Activated CD8-positive, alpha-beta memory T cell treated with anti-CD3 and anti-CD28 coated beads, Interleukin-2, amount 10 ng/mL, durations not matched to agents 7 days and 5 days (primary cell): ENCODE measurements at regions not wholly inside any gene's neighbourhood (a gene's known extent, or its start where the extent isn't known, plus 50 kb on each side); places are given as distances from the start of the nearest gene placed in this dataset.

Experiments
- ATAC-seq: fragments of 150-1000 bp; cut with Tn5 transposase; one replicate; pipeline ENCODE4 v1.10.0; 2021; ENCODE audit warnings: moderate library complexity
- CTCF ChIA-PET: fragments of 350-600 bp; sonication (Branson Sonifier 250); formaldehyde crosslinking; loops from one replicate; lab custom pipeline; 2021; ENCODE audit warnings: antibody characterized with exemption; lab: Charles Lee
- DNase-seq: peaks from one replicate; pipeline ENCODE4 v3.0.0-alpha.2; 2020
- H3K27ac Mint-ChIP-seq: one replicate; pipeline ENCODE4 v1.8.0; 2021; ENCODE audit warnings: mild to moderate bottlenecking, mixed read lengths
- H3K27me3 Mint-ChIP-seq: one replicate; pipeline ENCODE4 v1.8.0; 2021; ENCODE audit warnings: mixed read lengths
- H3K36me3 Mint-ChIP-seq: one replicate; pipeline ENCODE4 v1.8.0; 2021; ENCODE audit warnings: mild to moderate bottlenecking, mixed read lengths
- H3K4me1 Mint-ChIP-seq: one replicate; pipeline ENCODE4 v1.8.0; 2021; ENCODE audit warnings: mixed read lengths
- H3K4me3 Mint-ChIP-seq: one replicate; pipeline ENCODE4 v1.8.0; 2021; ENCODE audit warnings: mild to moderate bottlenecking, moderate library complexity, mixed read lengths
- H3K9me3 Mint-ChIP-seq: one replicate; pipeline ENCODE4 v1.8.0; 2022; ENCODE audit warnings: low read depth, mixed read lengths

DNA sequence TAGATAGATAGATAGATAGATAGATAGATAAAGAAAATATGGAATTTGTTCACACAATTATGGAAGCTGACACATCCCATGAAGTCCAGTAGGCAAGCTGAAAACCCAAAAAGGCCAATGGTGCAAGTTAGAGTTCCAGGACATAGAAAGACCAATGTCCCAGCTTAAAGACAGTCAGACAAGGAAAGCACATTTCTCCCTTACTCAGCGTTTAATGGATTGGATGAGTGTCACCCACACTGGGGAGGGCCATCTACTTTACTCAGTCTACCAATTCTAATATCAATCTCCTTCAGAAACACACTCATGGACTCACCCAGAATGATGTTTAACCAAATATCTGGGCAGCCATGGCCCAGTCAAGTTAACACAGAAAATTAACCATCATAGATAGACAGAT is 327.7 kb upstream of the CDH11 start:
- Mint-ChIP-seq H3K4me3 (no peak overlapping the region), H3K9me3 (peaks cover 14% of the 10 kb centered on the region), H3K36me3 (no peaks in the 10 kb centered on the region), H3K4me1 (no peaks in the 10 kb centered on the region), H3K27ac (no peak overlapping the region), H3K27me3 (no peaks in the 10 kb centered on the region)
- CTCF ChIA-PET: no interaction called here
- DNase-seq (no peak), ATAC-seq (no peak)

DNA sequence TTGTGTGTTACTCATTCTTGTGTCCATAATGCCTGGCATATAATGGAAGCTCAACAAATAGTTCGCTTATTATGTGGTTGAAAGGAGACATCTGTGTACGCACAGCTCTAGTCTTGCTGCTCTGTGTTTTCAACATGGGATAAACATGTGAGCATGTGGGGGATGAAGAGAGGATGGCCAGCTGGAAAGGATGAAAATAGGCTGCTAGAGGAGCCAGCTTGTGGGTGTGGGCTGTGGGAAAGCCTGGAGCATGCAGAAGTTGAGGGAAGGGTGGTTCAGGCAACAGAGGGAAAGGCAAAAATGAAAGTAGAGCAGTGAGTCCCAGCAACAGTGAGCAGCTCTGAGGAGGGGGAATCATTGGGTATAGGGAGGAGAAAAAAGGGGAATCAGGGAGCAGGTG is 324.6 kb upstream of the CDH11 start:
- CTCF ChIA-PET: no interaction called here
- ATAC-seq (no peak), DNase-seq (no peak)
- Mint-ChIP-seq H3K9me3 (peaks cover 23% of the 10 kb centered on the region), H3K27me3 (no peaks in the 10 kb centered on the region), H3K36me3 (no peaks in the 10 kb centered on the region), H3K4me3 (no peak overlapping the region), H3K4me1 (no peaks in the 10 kb centered on the region), H3K27ac (no peak overlapping the region)

DNA sequence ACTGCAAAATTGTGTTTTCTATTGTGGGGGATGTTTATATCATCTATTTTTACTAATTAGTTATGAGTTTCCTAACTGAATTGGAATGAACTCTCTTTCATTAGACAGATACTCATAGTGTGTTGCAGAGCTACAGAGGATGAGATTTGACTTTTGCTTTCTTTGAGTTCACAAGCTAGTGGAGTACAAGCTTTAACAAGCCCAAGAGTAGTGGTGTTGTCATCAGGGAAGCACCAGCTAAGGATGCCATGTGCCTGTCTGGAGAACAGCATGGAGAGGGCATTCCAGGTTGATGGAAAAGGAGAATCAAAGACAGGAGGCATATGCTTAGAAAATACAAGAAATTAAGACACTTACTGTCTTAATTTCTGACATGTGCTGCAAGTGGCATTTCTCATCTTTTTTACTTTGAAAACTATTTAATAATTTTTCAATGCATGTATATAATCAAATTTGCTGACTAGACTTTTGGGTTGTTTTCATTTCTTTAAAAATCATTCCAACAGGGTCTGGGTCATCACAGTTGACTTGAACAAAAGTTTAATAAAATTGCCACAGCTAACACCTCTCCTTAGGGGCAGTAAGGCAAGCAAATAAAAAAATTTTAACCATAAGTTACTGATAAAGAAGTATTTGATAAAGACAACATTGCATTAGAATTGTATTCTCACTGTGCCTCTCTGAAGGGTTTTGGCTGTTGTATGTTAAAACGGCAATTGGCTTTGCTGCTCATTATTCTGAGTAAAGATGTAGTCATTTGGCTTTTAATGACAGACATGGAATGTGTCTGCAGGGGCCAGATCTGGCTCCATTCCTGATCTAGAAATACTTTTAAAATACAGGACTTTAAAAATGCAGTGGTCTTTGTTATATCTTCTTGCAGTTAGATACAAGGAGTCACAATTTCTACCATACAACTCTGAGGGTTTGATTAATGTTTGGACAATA is 323.7 kb upstream of the CDH11 start:
- Mint-ChIP-seq H3K9me3 (peaks cover 23% of the 10 kb centered on the region), H3K4me3 (no peak overlapping the region), H3K4me1 (no peaks in the 10 kb centered on the region), H3K27ac (no peak overlapping the region), H3K36me3 (no peaks in the 10 kb centered on the region), H3K27me3 (no peaks in the 10 kb centered on the region)
- CTCF ChIA-PET: no interaction called here
- ATAC-seq: no peak
- DNase-seq: no peak

DNA sequence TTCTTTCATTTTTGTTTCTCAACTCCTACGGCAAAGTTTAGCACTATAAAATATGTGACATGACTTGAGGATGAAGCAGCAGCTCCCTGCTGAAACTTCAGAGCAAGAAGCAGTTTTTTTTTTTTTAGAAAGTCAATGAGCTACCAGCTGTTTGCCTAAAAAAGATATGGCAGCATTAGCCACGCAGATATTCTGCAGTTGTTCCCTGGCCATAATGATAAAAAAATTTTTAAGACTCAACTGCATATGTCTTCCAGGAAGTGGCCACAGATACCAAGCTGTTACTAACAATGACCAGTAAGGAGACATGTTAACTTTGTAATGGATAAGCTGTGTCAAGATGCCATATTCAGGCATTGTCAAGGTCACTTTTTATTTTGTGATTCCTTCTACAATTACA is 319.6 kb upstream of the CDH11 start:
- H3K4me1 Mint-ChIP-seq: no peaks in the 10 kb centered on the region
- no peak overlapping the region for H3K27ac Mint-ChIP-seq
- H3K27me3 Mint-ChIP-seq: no peaks in the 10 kb centered on the region
- H3K36me3 Mint-ChIP-seq: no peaks in the 10 kb centered on the region
- H3K4me3 Mint-ChIP-seq: no peak overlapping the region
- ATAC-seq (no peak), DNase-seq (no peak)
- H3K9me3 Mint-ChIP-seq: peaks cover 15% of the 10 kb centered on the region
- CTCF ChIA-PET: no interaction called here

DNA sequence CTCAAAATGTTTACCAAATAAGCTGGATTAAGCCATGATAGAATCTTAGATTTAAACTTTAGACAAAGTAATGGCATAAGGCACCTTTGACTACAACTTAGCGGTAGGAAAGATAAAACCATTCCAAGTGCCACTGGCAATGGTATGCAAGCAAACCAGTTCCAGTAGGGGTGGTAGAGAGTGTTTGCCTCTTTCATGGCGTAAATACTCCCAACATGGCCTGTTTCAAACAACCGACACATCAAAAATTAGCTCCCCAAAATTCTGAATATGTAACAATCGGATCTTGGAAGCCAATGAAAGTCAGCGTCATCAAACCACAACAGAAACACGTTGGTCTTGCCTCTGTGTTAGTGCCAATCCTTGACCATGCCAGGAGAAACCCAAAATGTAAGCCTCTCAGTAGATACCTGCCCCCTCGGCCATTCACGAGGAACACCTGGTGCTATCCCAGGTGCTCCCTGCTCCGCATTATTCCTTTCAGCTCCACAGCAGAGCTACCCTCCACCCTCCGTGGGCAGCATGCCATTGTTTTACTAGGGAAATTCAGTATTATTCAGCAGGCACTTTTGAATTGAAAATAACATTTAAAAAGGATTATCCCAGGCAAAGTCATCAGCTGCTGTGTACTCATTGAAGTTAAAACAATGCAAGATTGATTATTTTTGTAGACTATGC is 307.8 kb upstream of the CDH11 start:
- H3K4me3 Mint-ChIP-seq: no peak overlapping the region
- CTCF ChIA-PET: no interaction called here
- no peak overlapping the region for H3K27ac Mint-ChIP-seq

DNA sequence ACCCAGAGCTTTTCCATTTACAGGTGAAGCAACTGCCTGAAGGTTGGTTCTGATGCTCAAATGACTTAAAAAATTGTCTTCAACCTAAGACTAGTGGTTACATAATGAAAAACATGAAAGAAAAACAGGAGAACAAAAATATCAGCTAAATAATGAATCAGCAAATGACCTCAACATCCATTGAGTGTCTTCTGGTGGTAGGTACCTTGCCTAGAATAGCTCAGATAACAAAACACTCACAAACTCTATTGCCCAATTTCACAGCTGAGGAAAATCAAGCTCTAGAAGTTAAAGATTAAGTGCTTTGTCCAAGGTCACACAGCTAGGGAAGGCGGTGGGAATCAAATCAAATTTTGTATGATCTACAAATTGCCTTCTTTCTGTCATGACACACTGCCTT is 304.6 kb upstream of the CDH11 start:
- Mint-ChIP-seq H3K27me3 (no peaks in the 10 kb centered on the region), H3K9me3 (peaks cover 11% of the 10 kb centered on the region), H3K36me3 (no peaks in the 10 kb centered on the region), H3K4me1 (no peaks in the 10 kb centered on the region), H3K4me3 (no peak overlapping the region), H3K27ac (no peak overlapping the region)
- no peak for DNase-seq
- ATAC-seq: no peak
- CTCF ChIA-PET: no interaction called here

More for the DNA sequence above, 307.8 kb upstream of the CDH11 start:
- peaks cover 15% of the 10 kb centered on the region for H3K9me3 Mint-ChIP-seq
- H3K4me1 Mint-ChIP-seq: no peaks in the 10 kb centered on the region
- no peak for DNase-seq
- no peaks in the 10 kb centered on the region for H3K27me3 Mint-ChIP-seq
- ATAC-seq: no peak
- H3K36me3 Mint-ChIP-seq: no peaks in the 10 kb centered on the region

DNA sequence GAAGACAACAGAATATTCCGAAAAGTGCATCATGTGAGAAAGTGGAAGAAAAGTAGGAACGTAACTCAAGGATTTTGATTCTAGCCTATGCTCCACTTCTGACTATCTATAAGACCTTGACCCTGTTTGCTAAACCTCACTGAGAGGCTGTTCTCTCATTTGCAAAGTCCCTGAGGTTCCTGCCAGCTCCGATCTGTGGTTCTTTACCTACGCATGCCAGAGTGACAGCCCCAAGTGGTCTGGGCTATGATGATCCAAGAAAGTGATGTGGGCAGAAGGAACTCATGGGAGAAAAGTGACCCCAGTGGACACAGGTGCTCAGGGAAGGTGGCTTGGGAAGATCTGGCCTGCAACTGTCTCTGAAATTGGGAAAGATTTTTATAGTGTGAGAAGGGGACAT is 301.1 kb upstream of the CDH11 start:
- no peak for DNase-seq
- CTCF ChIA-PET: no interaction called here
- Mint-ChIP-seq H3K27me3 (no peaks in the 10 kb centered on the region), H3K4me1 (no peaks in the 10 kb centered on the region), H3K4me3 (no peak overlapping the region), H3K36me3 (no peaks in the 10 kb centered on the region), H3K9me3 (peaks cover 14% of the 10 kb centered on the region), H3K27ac (no peak overlapping the region)
- no peak for ATAC-seq

DNA sequence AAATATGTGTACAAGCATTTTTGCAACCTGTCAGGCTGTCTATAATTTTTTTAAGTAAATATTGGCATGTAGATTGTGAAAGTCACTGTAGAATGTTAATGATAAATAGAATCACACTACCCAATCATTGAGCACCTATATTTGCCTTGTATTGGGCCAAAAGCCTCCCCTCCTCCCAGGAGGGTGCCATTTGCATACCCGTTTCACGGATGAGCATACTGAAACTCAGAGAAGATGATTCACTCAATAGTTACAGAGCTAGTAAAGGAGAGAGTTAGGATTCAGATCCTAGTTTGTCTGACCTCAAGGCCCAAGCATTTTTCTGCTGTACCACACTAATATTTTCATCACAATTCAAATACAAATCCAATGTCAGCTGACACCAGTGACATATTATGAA is 299.7 kb upstream of the CDH11 start:
- Mint-ChIP-seq H3K9me3 (peaks cover 17% of the 10 kb centered on the region), H3K4me3 (no peak overlapping the region), H3K27me3 (no peaks in the 10 kb centered on the region), H3K36me3 (no peaks in the 10 kb centered on the region), H3K27ac (no peak overlapping the region), H3K4me1 (no peaks in the 10 kb centered on the region)
- CTCF ChIA-PET: no interaction called here
- DNase-seq (no peak), ATAC-seq (no peak)

DNA sequence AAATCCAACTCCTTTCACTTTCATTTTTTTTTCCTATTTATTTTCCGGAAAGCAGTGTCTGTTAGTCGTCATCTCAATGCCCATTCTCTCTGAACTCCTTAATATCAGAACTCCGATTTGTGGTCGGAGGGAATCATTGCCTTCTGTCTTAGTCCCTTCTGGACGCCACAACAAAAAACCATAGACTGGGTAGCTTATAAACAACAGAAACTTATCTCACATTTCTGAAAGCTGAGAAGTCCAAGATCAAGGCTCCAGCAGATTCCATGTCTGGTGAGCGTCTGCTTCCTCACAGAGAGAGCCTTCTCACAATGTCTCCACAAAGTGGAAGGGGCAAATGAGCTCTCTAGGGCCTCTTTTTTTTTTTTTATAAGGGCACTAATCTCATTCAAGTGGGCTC is 296.6 kb upstream of the CDH11 start:
- no peaks in the 10 kb centered on the region for H3K36me3 Mint-ChIP-seq
- DNase-seq: no peak
- H3K9me3 Mint-ChIP-seq: peaks cover 14% of the 10 kb centered on the region
- no peaks in the 10 kb centered on the region for H3K27me3 Mint-ChIP-seq
- no peak overlapping the region for H3K27ac Mint-ChIP-seq
- no peak overlapping the region for H3K4me3 Mint-ChIP-seq
- no peak for ATAC-seq
- no peaks in the 10 kb centered on the region for H3K4me1 Mint-ChIP-seq
- CTCF ChIA-PET: no interaction called here

DNA sequence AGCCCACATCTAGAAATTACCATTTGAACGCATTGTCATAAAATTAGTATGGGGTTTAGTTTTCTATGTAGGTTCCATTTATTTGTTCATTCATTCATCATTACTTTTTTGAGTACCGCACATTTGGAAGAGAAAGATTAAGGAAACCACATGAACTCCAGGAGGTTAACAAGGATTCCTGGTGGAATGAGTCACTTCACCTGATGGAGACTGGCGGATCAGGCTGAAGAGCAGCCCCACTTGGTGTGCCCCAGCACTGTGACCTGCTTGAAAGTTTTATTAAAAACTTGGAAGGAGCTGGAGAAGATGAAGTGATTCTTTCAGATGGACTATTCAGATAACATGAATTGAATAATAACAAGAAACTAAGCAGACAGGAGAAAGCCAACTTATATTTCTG is 293.6 kb upstream of the CDH11 start:
- no peaks in the 10 kb centered on the region for H3K4me1 Mint-ChIP-seq
- DNase-seq: no peak

DNA sequence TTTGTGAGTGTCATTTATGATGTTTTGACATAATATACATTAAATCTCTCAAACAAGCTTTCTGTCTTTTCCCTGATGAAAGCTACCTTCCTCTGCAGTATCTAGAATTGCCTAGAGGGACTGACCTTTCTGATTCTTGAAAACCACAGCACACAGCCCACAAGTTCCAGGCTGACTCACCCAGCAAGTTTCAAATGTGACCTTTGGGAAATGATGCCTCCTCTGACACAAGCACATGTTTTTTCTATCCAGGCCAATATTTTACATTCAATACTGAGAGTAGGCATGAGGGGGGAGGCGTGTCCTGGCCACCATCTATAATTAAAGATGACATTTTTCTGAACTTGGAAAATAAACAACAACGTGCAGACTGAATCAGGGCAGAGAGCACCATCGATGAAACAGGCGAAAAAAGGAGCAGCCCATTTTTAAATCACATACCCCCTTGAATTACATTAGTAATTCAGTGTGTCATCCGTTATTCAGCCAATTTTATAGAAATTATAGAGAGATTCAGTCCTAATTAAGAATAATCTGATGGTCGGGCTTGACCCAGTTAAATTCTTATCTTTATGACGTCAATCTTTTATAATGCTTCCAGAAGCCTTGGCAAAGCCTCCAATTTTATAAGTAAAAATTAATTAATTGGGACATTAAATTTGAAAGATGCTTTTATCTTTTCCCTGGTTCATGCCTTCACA is 292.6 kb upstream of the CDH11 start:
- CTCF ChIA-PET: interaction anchor here (0.7 kb wide), 1 partner anchor 113 kb away, joined by 3 read pairs; no protein-coding TSS in a partner anchor
- Mint-ChIP-seq H3K4me1 (no peaks in the 10 kb centered on the region), H3K4me3 (no peak overlapping the region), H3K36me3 (no peaks in the 10 kb centered on the region), H3K27ac (no peak overlapping the region), H3K27me3 (no peaks in the 10 kb centered on the region), H3K9me3 (peaks cover 10% of the 10 kb centered on the region)
- DNase-seq (no peak), ATAC-seq (no peak)

More for the DNA sequence above, 293.6 kb upstream of the CDH11 start:
- H3K4me3 Mint-ChIP-seq: no peak overlapping the region
- H3K36me3 Mint-ChIP-seq: no peaks in the 10 kb centered on the region
- H3K27me3 Mint-ChIP-seq: no peaks in the 10 kb centered on the region
- CTCF ChIA-PET: no interaction called here
- H3K9me3 Mint-ChIP-seq: peaks cover 13% of the 10 kb centered on the region
- ATAC-seq: no peak
- no peak overlapping the region for H3K27ac Mint-ChIP-seq

DNA sequence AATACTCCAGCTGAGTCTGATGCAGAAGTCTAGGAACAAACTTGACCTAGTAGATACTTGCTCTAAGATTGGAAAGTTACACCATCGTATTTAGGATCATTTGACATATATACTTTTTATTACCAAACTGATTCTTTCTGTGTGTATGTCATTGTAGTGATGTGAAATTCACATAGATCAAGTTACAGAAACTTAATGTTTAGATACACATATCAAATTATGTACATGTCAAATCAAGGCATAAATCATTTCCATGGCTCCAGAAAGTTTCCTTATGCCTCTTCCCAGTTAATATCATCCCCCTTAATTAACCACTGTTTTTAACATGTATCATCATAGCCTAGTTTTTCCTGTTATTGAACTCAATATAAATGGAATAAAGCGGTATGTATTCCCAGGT is 292.0 kb upstream of the CDH11 start:
- CTCF ChIA-PET: interaction anchor here (0.7 kb wide), 1 partner anchor 113 kb away, joined by 3 read pairs; no protein-coding TSS in a partner anchor
- H3K9me3 Mint-ChIP-seq: peaks cover 7% of the 10 kb centered on the region
- no peaks in the 10 kb centered on the region for H3K36me3 Mint-ChIP-seq
- H3K27me3 Mint-ChIP-seq: no peaks in the 10 kb centered on the region
- no peak for DNase-seq
- H3K4me1 Mint-ChIP-seq: no peaks in the 10 kb centered on the region
- no peak overlapping the region for H3K4me3 Mint-ChIP-seq
- ATAC-seq: no peak
- no peak overlapping the region for H3K27ac Mint-ChIP-seq

DNA sequence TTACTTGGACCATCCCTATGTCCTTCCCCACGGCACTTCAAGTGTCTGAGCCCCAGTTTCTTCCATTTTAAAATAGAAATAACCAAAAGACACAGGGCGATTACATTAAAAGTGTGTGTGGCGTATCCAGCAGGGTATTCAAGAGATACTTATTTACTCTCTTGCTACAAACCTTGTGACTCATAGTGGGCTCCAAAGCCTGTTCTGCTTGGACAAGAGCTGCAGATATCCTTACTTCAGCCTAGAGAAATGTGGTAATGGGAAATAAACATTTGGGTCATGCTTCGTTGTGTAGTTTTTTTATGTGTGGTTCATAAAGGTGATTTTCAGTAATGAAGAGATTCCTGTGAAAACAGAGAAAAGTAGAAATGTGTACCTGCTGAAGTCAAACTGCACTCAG is 288.9 kb upstream of the CDH11 start:
- CTCF ChIA-PET: no interaction called here
- H3K27ac Mint-ChIP-seq: no peak overlapping the region
- ATAC-seq (no peak), DNase-seq (no peak)
- H3K4me1 Mint-ChIP-seq: no peaks in the 10 kb centered on the region
- H3K4me3 Mint-ChIP-seq: no peak overlapping the region
- peaks cover 3% of the 10 kb centered on the region for H3K9me3 Mint-ChIP-seq
- no peaks in the 10 kb centered on the region for H3K27me3 Mint-ChIP-seq
- H3K36me3 Mint-ChIP-seq: no peaks in the 10 kb centered on the region
